PC-9 (cell line): ENCODE measurements at regions not wholly inside any gene's neighbourhood (a gene's known extent, or its start where the extent isn't known, plus 50 kb on each side); places are given as distances from the start of the nearest gene placed in this dataset.
"Not testable (repeated sequence)": the region's sequence is repeated elsewhere in the genome, so short reads cannot be mapped to it uniquely, and the experiment has no call there.

Source experiments
- BruUV-seq: library from RNA; stranded (reverse); fragments of 400-500 nt; replicated peaks from 2 replicates; lab custom pipeline; 2021; lab: Mats Ljungman, UMichigan
- CTCF ChIA-PET: fragments of 300-600 bp; sonication (Branson Sonifier 250); formaldehyde crosslinking; loops from one replicate; lab custom pipeline; 2022; ENCODE audit warnings: antibody characterized with exemption; lab: Charles Lee
- POLR2A ChIA-PET: fragments of 300-600 bp; sonication (Branson Sonifier 250); formaldehyde crosslinking; loops from one replicate; lab custom pipeline; 2022; ENCODE audit warnings: antibody characterized with exemption; ENCODE audit not compliant: unreplicated experiment; lab: Charles Lee
- DNase-seq, 2 experiments: peaks; one replicate each; pipeline versions ENCODE4 v3.0.0 to v3.0.0-alpha.2; 2015 to 2022; ENCODE audit warnings: mixed read lengths in 1 of 2
- H2AFZ ChIP-seq: fragments of 200-600 bp; sonication (generic); 2 replicates; pipeline ENCODE4 v1.8.1; 2017; ENCODE audit warnings: antibody characterized with exemption
- H3F3A ChIP-seq: fragments of 200-600 bp; sonication (generic); 2 replicates; pipeline ENCODE4 v1.8.1; 2017; ENCODE audit warnings: antibody characterized with exemption, mild to moderate bottlenecking, low read depth; ENCODE audit not compliant: insufficient read depth
- H3K27ac ChIP-seq: fragments of 200-600 bp; sonication (generic); 2 replicates; pipeline ENCODE4 v1.6.1; 2016; ENCODE audit warnings: mixed run types
- H3K27me3 ChIP-seq: fragments of 200-600 bp; sonication (generic); 2 replicates; pipeline ENCODE4 v1.6.1; 2016; ENCODE audit warnings: low read depth, mixed run types; ENCODE audit not compliant: insufficient read depth
- H3K36me3 ChIP-seq: fragments of 200-600 bp; sonication (generic); 2 replicates; pipeline ENCODE4 v1.6.1; 2016; ENCODE audit warnings: low read depth, mixed run types
- H3K4me1 ChIP-seq: fragments of 200-600 bp; sonication (generic); replicated peaks from 2 replicates; pipeline ENCODE4 v1.6.1; 2016; ENCODE audit warnings: mixed run types; ENCODE audit not compliant: insufficient read depth
- H3K4me2 ChIP-seq: fragments of 200-600 bp; sonication (generic); 2 replicates; pipeline ENCODE4 v1.6.1; 2017; ENCODE audit warnings: mixed run types
- H3K4me3 ChIP-seq: fragments of 200-600 bp; sonication (generic); 2 replicates; pipeline ENCODE4 v1.6.1; 2016; ENCODE audit warnings: mixed run types
- H3K79me2 ChIP-seq: fragments of 200-600 bp; sonication (generic); 2 replicates; pipeline ENCODE4 v1.6.1; 2017; ENCODE audit warnings: low read depth, mixed run types
- H3K9me2 ChIP-seq: fragments of 200-600 bp; sonication (generic); 2 replicates; pipeline ENCODE4 v1.8.1; 2017; ENCODE audit warnings: mild to moderate bottlenecking; ENCODE audit not compliant: insufficient read depth
- H3K9me3 ChIP-seq: fragments of 200-600 bp; sonication (generic); 2 replicates; pipeline ENCODE4 v1.8.1; 2016; ENCODE audit warnings: low read depth; ENCODE audit not compliant: insufficient read depth
- H4K20me1 ChIP-seq: fragments of 200-600 bp; sonication (generic); 2 replicates; pipeline ENCODE4 v1.8.1; 2017; ENCODE audit not compliant: insufficient read depth
- EZH2 ChIP-seq: fragments of 200-600 bp; sonication (generic); IDR thresholded peaks from 2 replicates; pipeline ENCODE4 v1.8.0; 2017; ENCODE audit warnings: antibody characterized with exemption, low read depth
- intact Hi-C: fragments of 100-400 bp; cut with micrococcal nuclease; formaldehyde crosslinking; loops from one replicate; pipeline ENCODE4 v1.10.0; 2022; ENCODE audit not compliant: unreplicated experiment
- TF ChIP-seq, protein P1 (sequence below): fragments of 200-600 bp; sonication (generic); conservative IDR thresholded peaks from 2 replicates; pipeline ENCODE4 v1.6.1; 2017; ENCODE audit warnings: mixed run types, antibody characterized with exemption, mild to moderate bottlenecking, moderate library complexity

DNA sequence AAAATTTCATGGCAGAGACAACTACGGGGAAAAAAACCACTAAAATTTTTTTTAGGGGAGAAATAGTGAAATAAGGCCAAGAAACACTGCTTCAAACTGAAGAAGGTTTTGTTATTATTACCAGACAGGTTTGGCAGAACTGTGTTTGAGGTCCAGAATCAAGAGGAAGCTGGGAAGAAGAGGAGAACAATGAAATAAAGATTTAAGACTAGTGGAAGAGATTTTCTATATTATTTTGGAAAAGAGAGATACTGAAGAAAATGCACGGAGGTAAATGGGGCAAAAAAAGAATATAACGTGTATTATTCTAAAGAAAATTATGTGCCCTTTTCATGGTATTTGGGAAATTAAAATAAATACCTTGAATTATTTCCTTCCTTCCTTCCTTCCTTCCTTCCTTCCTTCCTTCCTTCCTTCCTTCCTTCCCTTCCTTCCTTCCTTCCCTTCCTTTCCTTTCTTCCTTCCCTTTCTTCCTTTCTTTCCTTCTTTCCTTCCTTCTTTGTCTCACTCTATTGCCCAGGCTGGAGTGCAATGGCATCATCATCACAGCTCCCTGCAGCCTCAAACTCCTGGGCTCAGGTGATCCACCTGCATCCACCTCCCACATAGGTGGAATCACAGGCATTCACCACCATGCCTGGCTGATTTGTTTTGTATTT lies 124.3 kb downstream of the GJA1 start:
- no peaks in the 10 kb centered on the region for H3K9me2 ChIP-seq
- H3K4me1 ChIP-seq, result peaks cover 10% of the 10 kb centered on the region; the same call in 1 of the 2 replicates
- no peaks in the 10 kb centered on the region for H3K27me3 ChIP-seq
- H3K27ac ChIP-seq, result no peak overlapping the region
- DNase-seq, result no peak
- no peak overlapping the region for H3K4me2 ChIP-seq
- no peaks in the 10 kb centered on the region for H4K20me1 ChIP-seq
- CTCF ChIA-PET, result interaction anchor here (0.6 kb wide), 1 partner anchor 107 kb away, joined by 4 read pairs; no protein-coding TSS in a partner anchor
- H2AFZ ChIP-seq, result no peak overlapping the region
- no peaks in the 10 kb centered on the region for H3F3A ChIP-seq
- no peaks in the 10 kb centered on the region for H3K79me2 ChIP-seq
- no TSS peak for BruUV-seq
- POLR2A ChIA-PET, result no interaction called here
- peaks cover 5% of the 10 kb centered on the region; the same call in 1 of the 2 replicates for H3K9me3 ChIP-seq
- no peaks in the 10 kb centered on the region for H3K36me3 ChIP-seq
- intact Hi-C loops, result no loop called here
- no peak for TF ChIP-seq EZH2
- TF ChIP-seq, protein P1, sequence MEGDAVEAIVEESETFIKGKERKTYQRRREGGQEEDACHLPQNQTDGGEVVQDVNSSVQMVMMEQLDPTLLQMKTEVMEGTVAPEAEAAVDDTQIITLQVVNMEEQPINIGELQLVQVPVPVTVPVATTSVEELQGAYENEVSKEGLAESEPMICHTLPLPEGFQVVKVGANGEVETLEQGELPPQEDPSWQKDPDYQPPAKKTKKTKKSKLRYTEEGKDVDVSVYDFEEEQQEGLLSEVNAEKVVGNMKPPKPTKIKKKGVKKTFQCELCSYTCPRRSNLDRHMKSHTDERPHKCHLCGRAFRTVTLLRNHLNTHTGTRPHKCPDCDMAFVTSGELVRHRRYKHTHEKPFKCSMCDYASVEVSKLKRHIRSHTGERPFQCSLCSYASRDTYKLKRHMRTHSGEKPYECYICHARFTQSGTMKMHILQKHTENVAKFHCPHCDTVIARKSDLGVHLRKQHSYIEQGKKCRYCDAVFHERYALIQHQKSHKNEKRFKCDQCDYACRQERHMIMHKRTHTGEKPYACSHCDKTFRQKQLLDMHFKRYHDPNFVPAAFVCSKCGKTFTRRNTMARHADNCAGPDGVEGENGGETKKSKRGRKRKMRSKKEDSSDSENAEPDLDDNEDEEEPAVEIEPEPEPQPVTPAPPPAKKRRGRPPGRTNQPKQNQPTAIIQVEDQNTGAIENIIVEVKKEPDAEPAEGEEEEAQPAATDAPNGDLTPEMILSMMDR, result no peak
- H3K4me3 ChIP-seq, result no peak overlapping the region

DNA sequence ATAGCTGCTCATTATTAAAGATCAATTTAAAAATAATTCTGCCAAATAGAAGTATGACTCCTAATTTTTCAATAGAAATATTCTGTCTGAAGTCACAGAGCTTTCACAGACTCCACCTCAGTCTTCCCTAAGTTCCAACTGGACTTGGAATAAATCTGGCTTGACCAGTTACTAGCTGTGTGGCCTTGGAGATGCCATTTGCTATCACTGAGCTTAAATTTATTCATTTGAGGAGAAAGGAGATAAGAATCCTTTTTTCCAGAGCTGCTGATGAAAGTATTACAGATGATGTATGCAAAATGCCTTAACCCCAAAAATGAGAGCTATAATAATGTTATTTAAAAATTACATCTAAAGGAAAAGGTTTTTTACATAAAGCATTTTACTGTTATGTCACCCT lies 125.0 kb downstream of the GJA1 start:
- Histone ChIP-seq H3K9me3 (peaks cover 11% of the 10 kb centered on the region; the same call in 1 of the 2 replicates), H3K36me3 (no peaks in the 10 kb centered on the region), H3K4me2 (no peak overlapping the region), H3F3A (no peaks in the 10 kb centered on the region), H3K9me2 (no peaks in the 10 kb centered on the region), H3K4me1 (peaks cover 10% of the 10 kb centered on the region; the same call in 1 of the 2 replicates), H3K79me2 (no peaks in the 10 kb centered on the region), H2AFZ (no peak overlapping the region), H4K20me1 (no peaks in the 10 kb centered on the region), H3K27ac (no peak overlapping the region), H3K4me3 (no peak overlapping the region), H3K27me3 (no peaks in the 10 kb centered on the region)
- ChIA-PET CTCF (interaction anchor here (0.6 kb wide), 1 partner anchor 108 kb away, joined by 4 read pairs; no protein-coding TSS in a partner anchor), POLR2A (no interaction called here)
- no peak for DNase-seq
- intact Hi-C loops, result no loop called here
- TF ChIP-seq, protein P1, result no peak
- no peak for TF ChIP-seq EZH2
- no TSS peak for BruUV-seq

DNA sequence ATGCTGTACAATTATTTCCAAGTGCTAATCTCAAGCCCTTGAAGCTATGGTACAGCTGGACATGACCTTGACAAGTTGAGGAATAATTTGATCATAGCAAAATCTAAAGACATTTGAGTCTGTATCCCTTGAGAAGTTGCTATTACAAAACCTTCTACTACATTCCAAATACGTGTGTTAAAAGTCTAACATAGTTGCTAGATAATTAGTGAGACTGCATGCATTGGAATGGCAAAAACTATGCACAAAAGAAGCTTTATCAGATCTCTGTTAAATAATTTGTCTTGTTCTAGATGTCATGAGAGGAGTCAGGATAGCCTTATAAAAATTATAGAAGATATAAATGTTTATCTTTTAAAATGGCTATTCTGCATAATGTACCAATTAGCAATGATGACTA lies 127.8 kb downstream of the GJA1 start:
- H3K36me3 ChIP-seq, result no peaks in the 10 kb centered on the region
- no TSS peak for BruUV-seq
- intact Hi-C loops, result no loop called here
- no peak overlapping the region for H3K4me3 ChIP-seq
- no peak for DNase-seq
- no peaks in the 10 kb centered on the region for H3K4me1 ChIP-seq
- H3K9me2 ChIP-seq, result no peaks in the 10 kb centered on the region
- H4K20me1 ChIP-seq, result no peaks in the 10 kb centered on the region
- peaks cover 11% of the 10 kb centered on the region; the same call in 1 of the 2 replicates for H3K9me3 ChIP-seq
- no peak overlapping the region for H3K4me2 ChIP-seq
- H3K27me3 ChIP-seq, result no peaks in the 10 kb centered on the region
- TF ChIP-seq, protein P1, result no peak
- TF ChIP-seq EZH2, result no peak
- ChIA-PET CTCF (no interaction called here), POLR2A (no interaction called here)
- H3K27ac ChIP-seq, result no peak overlapping the region
- H3K79me2 ChIP-seq, result no peaks in the 10 kb centered on the region
- no peak overlapping the region for H2AFZ ChIP-seq
- H3F3A ChIP-seq, result no peaks in the 10 kb centered on the region

DNA sequence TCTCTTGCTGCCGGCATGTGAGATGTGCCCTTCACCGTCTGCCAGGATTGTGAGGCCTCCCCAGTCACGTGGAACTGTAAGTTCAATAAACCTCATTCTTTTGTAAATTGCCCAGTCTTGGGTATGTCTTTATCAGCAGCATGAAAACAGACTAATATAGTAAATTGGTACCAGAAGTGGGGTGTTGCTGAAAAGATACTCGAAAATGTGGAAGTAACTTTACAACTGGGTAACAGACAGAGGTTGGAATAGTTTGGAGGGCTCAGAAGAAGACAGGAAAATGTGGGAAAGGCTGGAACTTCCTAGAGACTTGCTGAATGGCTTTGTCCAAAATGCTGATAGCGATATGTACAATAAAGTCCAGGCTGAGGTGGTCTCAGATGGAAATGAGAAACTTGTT lies 129.1 kb downstream of the GJA1 start:
- POLR2A ChIA-PET, H3K4me2 ChIP-seq, H3K4me3 ChIP-seq, H3K27ac ChIP-seq, BruUV-seq, H3K79me2 ChIP-seq, H3K27me3 ChIP-seq, H3K9me2 ChIP-seq, H3K36me3 ChIP-seq, H3F3A ChIP-seq, H4K20me1 ChIP-seq, intact Hi-C loops, CTCF ChIA-PET, H2AFZ ChIP-seq, DNase-seq, H3K4me1 ChIP-seq: not testable (repeated sequence)
- peaks cover 11% of the 10 kb centered on the region; the same call in 1 of the 2 replicates for H3K9me3 ChIP-seq
